ENCODE measurements at regions not wholly inside any gene's neighbourhood (a gene's known extent, or its start where the extent isn't known, plus 50 kb on each side); places are given as distances from the start of the nearest gene placed in this dataset.

GRCh38 chr5:121695307-121695706, 156.4 kb upstream of the FTMT start:
- Histone ChIP-seq H3K27ac (no peak overlapping the region), H3K4me1 (no peaks in the 10 kb centered on the region), H3K27me3 (no peaks in the 10 kb centered on the region), H3K36me3 (no peaks in the 10 kb centered on the region), H3K9me3 (no peaks in the 10 kb centered on the region), H3K4me3 (no peak overlapping the region)
- intact Hi-C loops (cut with DNase I; ENCODE audit: low total_unique reads): no loop called here
- DNase-seq (ENCODE audit: low spot score in 2 of 2): no peak
- no peak for TF ChIP-seq CTCF (IDR thresholded peaks at IDR 0.05)

- no peak for TF ChIP-seq CTCF (IDR thresholded peaks at IDR 0.05)
- no peak for TF ChIP-seq POLR2A (IDR thresholded peaks at IDR 0.05)
- TF ChIP-seq POLR2AphosphoS5 (IDR thresholded peaks at IDR 0.05): no peak
- DNase-seq (ENCODE audit: low spot score in 2 of 2): no peak
- no peaks in the 10 kb centered on the region for H3K9me3 ChIP-seq
- no peak overlapping the region for H3K27ac ChIP-seq
- no peaks in the 10 kb centered on the region for H3K27me3 ChIP-seq
- no peak overlapping the region for H3K4me3 ChIP-seq
- no peaks in the 10 kb centered on the region for H3K4me1 ChIP-seq
- H3K36me3 ChIP-seq: no peaks in the 10 kb centered on the region
- intact Hi-C loops (cut with DNase I; ENCODE audit: low total_unique reads): no loop called here
Measured at GRCh38 chr5:121698690-121699089, 153.0 kb upstream of the FTMT start.

- Histone ChIP-seq H3K9me3 (no peaks in the 10 kb centered on the region), H3K36me3 (no peaks in the 10 kb centered on the region), H3K27me3 (no peaks in the 10 kb centered on the region), H3K4me3 (no peak overlapping the region), H3K4me1 (no peaks in the 10 kb centered on the region), H3K27ac (no peak overlapping the region)
- intact Hi-C loops (cut with DNase I; ENCODE audit: low total_unique reads): no loop called here
- no peak for DNase-seq (ENCODE audit: low spot score in 2 of 2)
- no peak for TF ChIP-seq CTCF (IDR thresholded peaks at IDR 0.05)
- no peak for TF ChIP-seq POLR2AphosphoS5 (IDR thresholded peaks at IDR 0.05)
- TF ChIP-seq POLR2A (IDR thresholded peaks at IDR 0.05): no peak
Measured at GRCh38 chr5:121701731-121702130, 150.0 kb upstream of the FTMT start.

- Histone ChIP-seq H3K4me1 (no peaks in the 10 kb centered on the region), H3K9me3 (no peaks in the 10 kb centered on the region), H3K27ac (no peak overlapping the region), H3K27me3 (no peaks in the 10 kb centered on the region), H3K36me3 (no peaks in the 10 kb centered on the region), H3K4me3 (no peak overlapping the region)
- TF ChIP-seq POLR2A (IDR thresholded peaks at IDR 0.05): no peak
- TF ChIP-seq CTCF (IDR thresholded peaks at IDR 0.05): no peak
- TF ChIP-seq POLR2AphosphoS5 (IDR thresholded peaks at IDR 0.05): no peak
- intact Hi-C loops (cut with DNase I; ENCODE audit: low total_unique reads): no loop called here
- DNase-seq (ENCODE audit: low spot score in 2 of 2): no peak
Measured at GRCh38 chr5:121702682-121703081, 149.0 kb upstream of the FTMT start.

- TF ChIP-seq POLR2A (IDR thresholded peaks at IDR 0.05) (no peak), POLR2AphosphoS5 (IDR thresholded peaks at IDR 0.05) (no peak), CTCF (IDR thresholded peaks at IDR 0.05) (no peak)
- H3K9me3 ChIP-seq: no peaks in the 10 kb centered on the region
- intact Hi-C loops (cut with DNase I; ENCODE audit: low total_unique reads): no loop called here
Measured at GRCh38 chr5:121704291-121704690, 147.4 kb upstream of the FTMT start.

More at GRCh38 chr5:121704291-121704690, 147.4 kb upstream of the FTMT start:
- no peak for DNase-seq (ENCODE audit: low spot score in 2 of 2)
- Histone ChIP-seq H3K36me3 (no peaks in the 10 kb centered on the region), H3K27me3 (no peaks in the 10 kb centered on the region), H3K27ac (no peak overlapping the region), H3K4me1 (no peaks in the 10 kb centered on the region), H3K4me3 (no peak overlapping the region)
